Neural crest cell (in vitro differentiated cells): ENCODE measurements at regions not wholly inside any gene's neighbourhood (a gene's known extent, or its start where the extent isn't known, plus 50 kb on each side); places are given as distances from the start of the nearest gene placed in this dataset.

Experiments
- DNase-seq: peaks from one replicate; pipeline ENCODE4 v3.0.0; 2021; ENCODE audit warnings: low read depth, mixed read lengths, low spot score
- H3K27ac Mint-ChIP-seq: one replicate; pipeline ENCODE4 v1.8.0; 2021; ENCODE audit warnings: mild to moderate bottlenecking, mixed read lengths; ENCODE audit not compliant: unreplicated experiment
- H3K27me3 Mint-ChIP-seq: 2 replicates; pipeline ENCODE4 v1.8.0; 2021; ENCODE audit warnings: low read depth, mild to moderate bottlenecking, mixed read lengths
- H3K36me3 Mint-ChIP-seq: 2 replicates; pipeline ENCODE4 v1.8.0; 2021; ENCODE audit warnings: low read depth, mild to moderate bottlenecking, mixed read lengths
- H3K4me1 Mint-ChIP-seq: 2 replicates; pipeline ENCODE4 v1.8.0; 2021; ENCODE audit warnings: mixed read lengths
- H3K4me3 Mint-ChIP-seq: one replicate; pipeline ENCODE4 v1.8.0; 2021; ENCODE audit warnings: mild to moderate bottlenecking, mixed read lengths
- H3K9me3 Mint-ChIP-seq: 2 replicates; pipeline ENCODE4 v1.8.0; 2021; ENCODE audit warnings: mixed read lengths
- TF ChIP-seq, protein P1 (sequence below): fragments of 200-600 bp; sonication (generic); conservative IDR thresholded peaks from 2 replicates; pipeline ENCODE4 v1.5.0; 2021; ENCODE audit warnings: antibody characterized with exemption, mild to moderate bottlenecking

DNA sequence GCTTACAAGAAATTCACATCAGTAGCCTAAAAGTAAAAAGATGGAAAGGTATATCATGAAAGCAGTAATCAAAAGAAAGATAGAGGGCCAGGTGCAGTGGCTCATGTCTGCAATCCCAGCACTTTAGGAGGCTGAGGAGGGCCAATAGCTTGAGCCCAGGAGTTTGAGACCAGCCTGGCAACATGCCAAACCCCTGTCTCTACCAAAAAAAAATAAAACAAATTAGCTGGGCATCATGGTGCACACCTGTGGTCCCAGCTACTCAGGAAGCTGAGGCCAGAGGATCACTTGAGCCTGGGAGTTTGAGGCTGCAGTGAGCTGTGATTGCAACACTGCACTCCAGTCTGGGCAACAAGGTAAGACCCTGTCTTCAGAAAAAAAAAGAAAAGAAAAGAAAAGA lies 55.5 kb downstream of the GSPT2 start:
- H3K27me3 Mint-ChIP-seq, result peaks cover 26% of the 10 kb centered on the region
- DNase-seq, result no peak
- TF ChIP-seq, protein P1, sequence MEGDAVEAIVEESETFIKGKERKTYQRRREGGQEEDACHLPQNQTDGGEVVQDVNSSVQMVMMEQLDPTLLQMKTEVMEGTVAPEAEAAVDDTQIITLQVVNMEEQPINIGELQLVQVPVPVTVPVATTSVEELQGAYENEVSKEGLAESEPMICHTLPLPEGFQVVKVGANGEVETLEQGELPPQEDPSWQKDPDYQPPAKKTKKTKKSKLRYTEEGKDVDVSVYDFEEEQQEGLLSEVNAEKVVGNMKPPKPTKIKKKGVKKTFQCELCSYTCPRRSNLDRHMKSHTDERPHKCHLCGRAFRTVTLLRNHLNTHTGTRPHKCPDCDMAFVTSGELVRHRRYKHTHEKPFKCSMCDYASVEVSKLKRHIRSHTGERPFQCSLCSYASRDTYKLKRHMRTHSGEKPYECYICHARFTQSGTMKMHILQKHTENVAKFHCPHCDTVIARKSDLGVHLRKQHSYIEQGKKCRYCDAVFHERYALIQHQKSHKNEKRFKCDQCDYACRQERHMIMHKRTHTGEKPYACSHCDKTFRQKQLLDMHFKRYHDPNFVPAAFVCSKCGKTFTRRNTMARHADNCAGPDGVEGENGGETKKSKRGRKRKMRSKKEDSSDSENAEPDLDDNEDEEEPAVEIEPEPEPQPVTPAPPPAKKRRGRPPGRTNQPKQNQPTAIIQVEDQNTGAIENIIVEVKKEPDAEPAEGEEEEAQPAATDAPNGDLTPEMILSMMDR, result no peak
- H3K36me3 Mint-ChIP-seq, result no peaks in the 10 kb centered on the region
- H3K4me1 Mint-ChIP-seq, result peaks cover 5% of the 10 kb centered on the region
- no peak overlapping the region for H3K4me3 Mint-ChIP-seq
- H3K9me3 Mint-ChIP-seq, result no peaks in the 10 kb centered on the region
- H3K27ac Mint-ChIP-seq, result no peak overlapping the region

DNA sequence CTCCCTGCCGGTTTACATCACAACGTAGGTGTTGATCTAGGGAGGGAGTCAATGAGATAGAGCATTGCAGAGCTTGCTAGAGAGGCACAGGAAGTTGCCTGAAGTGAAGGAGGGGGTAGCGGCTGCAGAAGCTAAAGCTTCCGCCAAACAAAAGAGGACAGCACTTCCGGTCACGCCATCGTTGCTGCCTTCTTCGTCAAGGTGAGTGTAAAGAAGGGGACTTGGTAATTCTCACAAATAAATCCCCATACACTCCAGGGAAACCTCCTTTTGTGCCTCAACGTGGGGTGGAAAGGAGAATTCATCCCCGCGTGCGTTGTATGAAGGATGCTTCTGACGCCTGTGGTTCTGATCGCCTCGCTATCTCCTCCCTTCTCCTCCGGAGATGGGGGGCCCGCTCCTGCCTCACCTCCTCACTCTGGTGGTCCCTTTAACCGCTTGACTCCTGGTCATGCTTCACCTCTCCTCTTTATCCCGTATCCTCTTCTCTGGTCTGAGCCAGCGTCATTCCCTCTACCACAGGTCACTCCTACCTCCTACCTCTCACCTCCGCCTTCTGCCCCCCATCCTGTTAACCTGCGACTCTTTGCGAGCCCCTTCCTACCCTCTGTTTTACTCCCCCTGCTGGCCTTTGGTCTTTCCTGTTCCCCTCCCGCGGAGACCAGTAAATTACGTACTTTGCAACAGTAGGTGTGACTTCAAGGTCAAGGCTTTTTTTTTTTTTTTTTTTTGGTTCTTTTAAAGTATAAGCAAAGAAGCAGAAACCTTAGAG lies 59.9 kb downstream of the GSPT2 start:
- TF ChIP-seq, protein P1, result peak; percentile 47
- peak; percentile 28 for DNase-seq
- Mint-ChIP-seq H3K36me3 (peaks cover 7% of the 10 kb centered on the region), H3K4me3 (peak overlapping the region; percentile 97), H3K27ac (peak overlapping the region; percentile 97), H3K9me3 (peaks cover 5% of the 10 kb centered on the region), H3K4me1 (peaks cover 14% of the 10 kb centered on the region), H3K27me3 (peaks cover 26% of the 10 kb centered on the region)

DNA sequence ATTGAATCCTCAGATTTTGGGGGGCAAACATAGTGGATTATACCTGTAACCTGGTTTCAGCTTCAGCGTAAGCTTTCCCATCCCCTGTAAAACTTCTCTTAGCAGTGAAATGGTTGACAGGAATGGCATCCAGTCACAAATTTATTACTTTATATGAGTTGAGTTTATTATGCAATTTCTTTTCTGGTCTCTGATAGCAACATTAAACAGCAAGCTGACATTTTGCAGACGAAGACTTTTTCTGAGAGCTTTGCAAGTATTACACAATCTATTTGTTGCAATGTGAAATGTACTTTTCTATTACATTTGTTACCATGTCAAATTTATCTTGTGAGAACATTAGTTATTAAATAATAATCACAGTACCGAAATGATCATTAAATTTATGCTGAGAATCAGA lies 60.6 kb downstream of the GSPT2 start:
- Mint-ChIP-seq H3K4me3 (peak overlapping the region; percentile 97), H3K27ac (no peak overlapping the region), H3K4me1 (peaks cover 14% of the 10 kb centered on the region), H3K9me3 (peaks cover 5% of the 10 kb centered on the region), H3K27me3 (peaks cover 18% of the 10 kb centered on the region), H3K36me3 (peaks cover 7% of the 10 kb centered on the region)
- TF ChIP-seq, protein P1, result no peak
- DNase-seq, result no peak

DNA sequence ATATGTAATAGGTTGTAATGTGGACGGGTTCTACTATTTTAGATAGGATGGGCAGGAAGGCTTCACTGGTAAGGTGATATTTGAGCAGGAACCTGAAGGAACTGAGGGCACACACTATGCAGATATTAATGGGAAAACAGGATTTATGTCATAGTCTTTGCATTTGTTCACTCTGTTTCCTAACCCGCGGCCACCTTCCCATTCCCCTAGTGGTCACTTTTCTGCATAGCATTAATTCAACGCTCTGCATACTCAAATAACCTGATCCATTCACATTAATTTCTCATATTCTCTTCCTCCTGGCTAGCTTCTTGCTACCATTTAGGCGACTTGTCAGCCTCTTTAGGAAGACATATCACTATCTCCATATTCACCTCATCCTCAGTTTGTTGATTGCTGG lies 61.5 kb downstream of the GSPT2 start:
- no peak for DNase-seq
- peak overlapping the region; percentile 20 for H3K4me3 Mint-ChIP-seq
- no peak overlapping the region for H3K27ac Mint-ChIP-seq
- peaks cover 5% of the 10 kb centered on the region for H3K9me3 Mint-ChIP-seq
- TF ChIP-seq, protein P1, result peak; percentile 52
- H3K27me3 Mint-ChIP-seq, result peaks cover 13% of the 10 kb centered on the region
- peaks cover 14% of the 10 kb centered on the region for H3K4me1 Mint-ChIP-seq
- H3K36me3 Mint-ChIP-seq, result peaks cover 7% of the 10 kb centered on the region

GRCh38 chrX:51813886-51814460 lies 70.7 kb downstream of the GSPT2 start:
- H3K9me3 Mint-ChIP-seq, result peaks cover 7% of the 10 kb centered on the region

More at GRCh38 chrX:51813886-51814460, 70.7 kb downstream of the GSPT2 start:
- no peak overlapping the region for H3K4me3 Mint-ChIP-seq
- H3K27me3 Mint-ChIP-seq, result no peaks in the 10 kb centered on the region
- H3K27ac Mint-ChIP-seq, result no peak overlapping the region
- peaks cover 14% of the 10 kb centered on the region for H3K36me3 Mint-ChIP-seq
- TF ChIP-seq, protein P1, result no peak
- DNase-seq, result no peak
- H3K4me1 Mint-ChIP-seq, result no peaks in the 10 kb centered on the region
